ENCODE measurements at regions not wholly inside any gene's neighbourhood (a gene's known extent, or its start where the extent isn't known, plus 50 kb on each side); places are given as distances from the start of the nearest gene placed in this dataset.

GRCh38 chr5:20574576-20574975, 586.6 kb upstream of the CDH18 start:
- Histone ChIP-seq H3K27me3 (ENCODE audit: control insufficient read depth, insufficient read depth, low read length) (no peaks in the 10 kb centered on the region), H3K4me3 (ENCODE audit: low read depth, low read length) (no peak overlapping the region), H3K36me3 (ENCODE audit: control insufficient read depth, insufficient read depth, low read length) (no peaks in the 10 kb centered on the region)
- TF ChIP-seq, protein P1, sequence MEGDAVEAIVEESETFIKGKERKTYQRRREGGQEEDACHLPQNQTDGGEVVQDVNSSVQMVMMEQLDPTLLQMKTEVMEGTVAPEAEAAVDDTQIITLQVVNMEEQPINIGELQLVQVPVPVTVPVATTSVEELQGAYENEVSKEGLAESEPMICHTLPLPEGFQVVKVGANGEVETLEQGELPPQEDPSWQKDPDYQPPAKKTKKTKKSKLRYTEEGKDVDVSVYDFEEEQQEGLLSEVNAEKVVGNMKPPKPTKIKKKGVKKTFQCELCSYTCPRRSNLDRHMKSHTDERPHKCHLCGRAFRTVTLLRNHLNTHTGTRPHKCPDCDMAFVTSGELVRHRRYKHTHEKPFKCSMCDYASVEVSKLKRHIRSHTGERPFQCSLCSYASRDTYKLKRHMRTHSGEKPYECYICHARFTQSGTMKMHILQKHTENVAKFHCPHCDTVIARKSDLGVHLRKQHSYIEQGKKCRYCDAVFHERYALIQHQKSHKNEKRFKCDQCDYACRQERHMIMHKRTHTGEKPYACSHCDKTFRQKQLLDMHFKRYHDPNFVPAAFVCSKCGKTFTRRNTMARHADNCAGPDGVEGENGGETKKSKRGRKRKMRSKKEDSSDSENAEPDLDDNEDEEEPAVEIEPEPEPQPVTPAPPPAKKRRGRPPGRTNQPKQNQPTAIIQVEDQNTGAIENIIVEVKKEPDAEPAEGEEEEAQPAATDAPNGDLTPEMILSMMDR (IDR thresholded peaks at IDR 0.05; ENCODE audit: insufficient read depth, low read length, poor library complexity, severe bottlenecking): no peak
- DNase-seq (ENCODE audit: low read depth): no peak

- TF ChIP-seq, protein P1 (IDR thresholded peaks at IDR 0.05; ENCODE audit: insufficient read depth, low read length, poor library complexity, severe bottlenecking): peak; percentile 11
- DNase-seq (ENCODE audit: low read depth): peak; percentile 49
- no peaks in the 10 kb centered on the region for H3K27me3 ChIP-seq (ENCODE audit: control insufficient read depth, insufficient read depth, low read length)
- no peak overlapping the region for H3K4me3 ChIP-seq (ENCODE audit: low read depth, low read length)
- H3K36me3 ChIP-seq (ENCODE audit: control insufficient read depth, insufficient read depth, low read length): no peaks in the 10 kb centered on the region
Measured at GRCh38 chr5:20572614-20573013, 584.6 kb upstream of the CDH18 start.

GRCh38 chr5:20570486-20570885, 582.5 kb upstream of the CDH18 start:
- no peak for DNase-seq (ENCODE audit: low read depth)
- H3K36me3 ChIP-seq (ENCODE audit: control insufficient read depth, insufficient read depth, low read length): no peaks in the 10 kb centered on the region
- no peak overlapping the region for H3K4me3 ChIP-seq (ENCODE audit: low read depth, low read length)
- TF ChIP-seq, protein P1 (IDR thresholded peaks at IDR 0.05; ENCODE audit: insufficient read depth, low read length, poor library complexity, severe bottlenecking): no peak
- no peaks in the 10 kb centered on the region for H3K27me3 ChIP-seq (ENCODE audit: control insufficient read depth, insufficient read depth, low read length)

DNA sequence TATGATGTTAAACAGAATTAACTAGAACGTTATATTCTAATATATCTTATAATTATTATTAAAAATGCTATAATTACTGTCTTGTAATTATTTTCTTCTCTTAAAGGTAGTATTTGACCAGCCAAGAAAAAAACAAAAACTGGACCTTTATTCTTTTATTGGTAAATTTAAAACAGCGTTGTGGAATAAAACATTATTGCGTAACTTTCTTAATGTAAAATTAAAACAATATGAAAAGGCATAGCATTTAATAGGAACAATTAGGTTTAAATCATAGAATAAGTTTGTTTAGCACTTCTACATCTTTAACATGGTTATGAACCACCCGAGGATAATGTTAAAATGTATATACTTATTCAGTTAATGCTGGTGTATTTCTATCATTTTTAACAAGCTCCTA, 574.5 kb upstream of the CDH18 start:
- no peak overlapping the region for H3K4me3 ChIP-seq (ENCODE audit: low read depth, low read length)
- H3K27me3 ChIP-seq (ENCODE audit: control insufficient read depth, insufficient read depth, low read length): no peaks in the 10 kb centered on the region
- TF ChIP-seq, protein P1 (IDR thresholded peaks at IDR 0.05; ENCODE audit: insufficient read depth, low read length, poor library complexity, severe bottlenecking): no peak
- DNase-seq (ENCODE audit: low read depth): no peak
- no peaks in the 10 kb centered on the region for H3K36me3 ChIP-seq (ENCODE audit: control insufficient read depth, insufficient read depth, low read length)

DNA sequence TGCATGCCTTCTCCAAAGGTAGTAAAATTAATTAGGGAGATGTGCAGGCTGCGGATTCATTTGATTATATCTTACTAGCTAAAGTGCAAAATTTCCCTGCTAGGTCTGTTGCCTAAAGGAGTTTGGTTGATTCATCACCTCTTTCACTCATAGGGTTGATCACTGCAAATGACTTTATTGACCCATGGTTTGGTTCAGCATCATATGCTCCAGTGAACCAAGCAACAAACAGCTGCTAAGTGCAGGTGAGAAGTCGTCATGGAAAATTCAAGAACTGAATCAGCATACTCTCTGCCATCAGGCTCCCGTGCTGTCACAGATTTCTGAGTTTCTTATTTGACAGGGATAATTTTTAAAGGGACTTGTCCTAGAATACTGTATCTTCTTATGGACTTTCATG, 571.8 kb upstream of the CDH18 start:
- H3K4me3 ChIP-seq (ENCODE audit: low read depth, low read length): no peak overlapping the region
- peak; percentile 21 for DNase-seq (ENCODE audit: low read depth)
- H3K27me3 ChIP-seq (ENCODE audit: control insufficient read depth, insufficient read depth, low read length): no peaks in the 10 kb centered on the region
- TF ChIP-seq, protein P1 (IDR thresholded peaks at IDR 0.05; ENCODE audit: insufficient read depth, low read length, poor library complexity, severe bottlenecking): no peak
- H3K36me3 ChIP-seq (ENCODE audit: control insufficient read depth, insufficient read depth, low read length): no peaks in the 10 kb centered on the region

GRCh38 chr5:20556115-20556763, 568.2 kb upstream of the CDH18 start:
- no peak for DNase-seq (ENCODE audit: low read depth)

More at GRCh38 chr5:20556115-20556763, 568.2 kb upstream of the CDH18 start:
- TF ChIP-seq, protein P1 (IDR thresholded peaks at IDR 0.05; ENCODE audit: insufficient read depth, low read length, poor library complexity, severe bottlenecking): no peak
- Histone ChIP-seq H3K27me3 (ENCODE audit: control insufficient read depth, insufficient read depth, low read length) (no peaks in the 10 kb centered on the region), H3K4me3 (ENCODE audit: low read depth, low read length) (no peak overlapping the region), H3K36me3 (ENCODE audit: control insufficient read depth, insufficient read depth, low read length) (no peaks in the 10 kb centered on the region)
